Common myeloid progenitor, CD34-positive (primary cell): ENCODE measurements at regions not wholly inside any gene's neighbourhood (a gene's known extent, or its start where the extent isn't known, plus 50 kb on each side); places are given as distances from the start of the nearest gene placed in this dataset.

Experiments
- CTCF ChIA-PET: fragments of 350-600 bp; sonication (Branson Sonifier 250); formaldehyde crosslinking; loops from one replicate; lab custom pipeline; 2021; ENCODE audit warnings: antibody characterized with exemption; lab: Charles Lee
- POLR2A ChIA-PET: fragments of 350-600 bp; sonication (Branson Sonifier 250); formaldehyde crosslinking; loops from one replicate; lab custom pipeline; 2021; ENCODE audit warnings: antibody characterized with exemption; lab: Charles Lee
- DNase-seq, 3 donors: peaks; one replicate each; pipeline versions ENCODE4 v3.0.0 to v3.0.0-alpha.2; 2013
- H3K27ac ChIP-seq, 2 experiments: 1 replicate in 1 of 2; 2 replicates in 1 of 2; pipeline ENCODE4 v1.7.0; 2013; ENCODE audit warnings: inconsistent platforms in 2 of 2, low read length in 2 of 2, mild to moderate bottlenecking in 2 of 2, low read depth in 1 of 2, moderate library complexity in 1 of 2; ENCODE audit not compliant: severe bottlenecking in 2 of 2, insufficient read depth in 1 of 2, poor library complexity in 1 of 2
- H3K27me3 ChIP-seq, 5 experiments: replicated peaks in 2 of 5; 1 replicate in 3 of 5; 2 replicates in 2 of 5; pipeline versions ENCODE4 v1.6.1 to v1.7.0; 2013; ENCODE audit warnings: low read length in 4 of 5, mild to moderate bottlenecking in 2 of 5, moderate library complexity in 2 of 5, inconsistent platforms in 1 of 5; ENCODE audit not compliant: insufficient read depth in 5 of 5, control insufficient read depth in 4 of 5
- H3K36me3 ChIP-seq, 4 experiments: 1 replicate in 2 of 4; 2 replicates in 2 of 4; pipeline versions ENCODE4 v1.6.1 to v1.7.0; 2013; ENCODE audit warnings: low read length in 3 of 4, control low read depth in 1 of 4, mild to moderate bottlenecking in 1 of 4; ENCODE audit not compliant: control insufficient read depth in 4 of 4, insufficient read depth in 4 of 4
- H3K4me1 ChIP-seq, 4 experiments: 1 replicate in 3 of 4; 2 replicates in 1 of 4; pipeline versions ENCODE4 v1.6.1 to v1.7.1; 2013; ENCODE audit warnings: low read length in 3 of 4, mild to moderate bottlenecking in 3 of 4, control low read depth in 1 of 4, inconsistent platforms in 1 of 4, moderate library complexity in 1 of 4; ENCODE audit not compliant: control insufficient read depth in 4 of 4, insufficient read depth in 4 of 4; ENCODE audit errors: control extremely low read depth in 1 of 4
- H3K4me3 ChIP-seq, 7 experiments: 1 replicate in 4 of 7; 2 replicates in 3 of 7; pipeline versions ENCODE4 v1.5.1 to v1.7.0; 2013; ENCODE audit warnings: mild to moderate bottlenecking in 7 of 7, low read length in 6 of 7, moderate library complexity in 6 of 7, inconsistent platforms in 2 of 7, low read depth in 2 of 7, control low read depth in 1 of 7; ENCODE audit not compliant: insufficient read depth in 4 of 7, control insufficient read depth in 1 of 7; ENCODE audit errors: extremely low read depth in 1 of 7
- H3K9me3 ChIP-seq, 5 experiments: 1 replicate in 4 of 5; 2 replicates in 1 of 5; pipeline versions ENCODE4 v1.6.1 to v1.7.1; 2013; ENCODE audit warnings: low read length in 4 of 5, mild to moderate bottlenecking in 2 of 5, inconsistent platforms in 1 of 5, low read depth in 1 of 5, moderate library complexity in 1 of 5; ENCODE audit not compliant: control insufficient read depth in 4 of 5, insufficient read depth in 2 of 5; ENCODE audit errors: control extremely low read depth in 1 of 5
- WGBS: methylation state at CpG from one replicate; pipeline ENCODE4 v1.1.5; 2013; ENCODE audit not compliant: insufficient coverage; 5-methylcytosine and 5-hydroxymethylcytosine counted together

GRCh38 chr4:24319387-24319786 lies 265.0 kb downstream of the DHX15 start:
- Histone ChIP-seq H3K4me1 (no peaks in the 10 kb centered on the region), H3K27ac (no peak overlapping the region), H3K27me3 (peaks cover 2 to 16% (median 10%) of the 10 kb centered on the region in 5 experiments), H3K4me3 (no peak overlapping the region), H3K36me3 (no peaks in the 10 kb centered on the region), H3K9me3 (no peaks in the 10 kb centered on the region)
- POLR2A ChIA-PET: no interaction called here
- 74% methylated on average over 2 of the region's 5 CpGs for WGBS
- CTCF ChIA-PET: no interaction called here
- DNase-seq: no peak

- no peak overlapping the region for H3K4me3 ChIP-seq
- DNase-seq: no peak
- POLR2A ChIA-PET: no interaction called here
- H3K4me1 ChIP-seq: no peaks in the 10 kb centered on the region
- WGBS: 100% methylated on average over 1 of the region's 1 CpG
- no peak overlapping the region for H3K27ac ChIP-seq
- H3K9me3 ChIP-seq: no peaks in the 10 kb centered on the region
- no peaks in the 10 kb centered on the region for H3K36me3 ChIP-seq
- CTCF ChIA-PET: no interaction called here
- H3K27me3 ChIP-seq: peaks cover 0 to 5% (median 0%) of the 10 kb centered on the region in 5 experiments
Measured at GRCh38 chr4:24315056-24315455, 269.3 kb downstream of the DHX15 start.

DNA sequence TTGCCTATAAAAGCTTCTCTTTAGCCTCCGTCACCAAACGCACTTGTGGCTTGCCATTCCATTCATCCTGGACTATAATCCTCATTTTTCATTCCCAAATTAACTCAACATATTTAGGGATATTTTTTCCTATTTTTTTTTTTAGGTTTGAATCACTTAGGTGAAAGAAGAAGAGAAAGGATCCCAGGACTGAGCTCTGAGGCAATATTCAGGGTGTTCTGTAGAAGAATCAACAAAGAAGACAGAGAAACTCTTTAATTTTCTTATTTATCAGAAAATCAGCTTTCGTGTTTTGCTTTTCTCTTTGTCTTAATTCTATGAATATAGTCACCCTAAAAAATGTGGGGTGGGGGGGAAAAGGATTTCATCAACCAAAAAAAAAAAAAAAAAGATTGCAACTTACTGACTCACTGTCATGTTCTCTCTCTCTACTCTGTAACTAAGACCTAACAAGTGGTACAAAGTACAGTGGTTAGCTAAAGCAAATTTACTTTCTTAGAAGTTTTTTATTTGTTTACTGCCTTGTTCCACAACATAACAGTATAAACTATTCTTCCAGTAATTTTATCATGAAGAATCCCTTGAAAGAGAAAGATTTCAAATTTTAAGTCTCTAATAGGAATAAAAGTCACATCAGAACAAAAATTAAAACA lies 272.0 kb downstream of the DHX15 start:
- no CpG with 5 or more reads among the region's 3 CpGs for WGBS
- CTCF ChIA-PET: no interaction called here
- no peak overlapping the region for H3K27ac ChIP-seq
- no peak overlapping the region for H3K4me3 ChIP-seq
- H3K27me3 ChIP-seq: no peaks in the 10 kb centered on the region
- POLR2A ChIA-PET: no interaction called here
- no peaks in the 10 kb centered on the region for H3K9me3 ChIP-seq
- H3K4me1 ChIP-seq: no peaks in the 10 kb centered on the region
- H3K36me3 ChIP-seq: no peaks in the 10 kb centered on the region
- no peak for DNase-seq

DNA sequence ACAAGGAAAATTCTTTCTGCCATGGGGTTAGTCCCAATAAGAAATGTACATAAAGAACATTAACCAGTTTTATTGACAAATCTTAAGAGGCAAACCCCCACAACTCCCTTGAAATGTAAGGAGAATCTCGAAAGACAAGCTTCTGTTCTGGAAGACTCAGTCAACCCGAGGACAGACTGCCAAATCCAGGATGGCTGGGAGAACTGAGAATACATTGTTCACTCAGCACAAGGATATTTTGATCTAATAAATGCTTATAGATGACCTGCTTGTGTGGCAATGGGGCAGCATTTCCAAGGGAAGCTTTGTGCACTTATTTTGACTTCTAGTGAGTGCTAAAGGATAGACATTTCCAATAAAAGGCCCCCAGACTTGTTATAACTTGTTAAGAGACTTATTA lies 280.4 kb downstream of the DHX15 start:
- H3K4me1 ChIP-seq: no peaks in the 10 kb centered on the region
- CTCF ChIA-PET: no interaction called here
- WGBS: 94% methylated on average over 2 of the region's 2 CpGs

DNA sequence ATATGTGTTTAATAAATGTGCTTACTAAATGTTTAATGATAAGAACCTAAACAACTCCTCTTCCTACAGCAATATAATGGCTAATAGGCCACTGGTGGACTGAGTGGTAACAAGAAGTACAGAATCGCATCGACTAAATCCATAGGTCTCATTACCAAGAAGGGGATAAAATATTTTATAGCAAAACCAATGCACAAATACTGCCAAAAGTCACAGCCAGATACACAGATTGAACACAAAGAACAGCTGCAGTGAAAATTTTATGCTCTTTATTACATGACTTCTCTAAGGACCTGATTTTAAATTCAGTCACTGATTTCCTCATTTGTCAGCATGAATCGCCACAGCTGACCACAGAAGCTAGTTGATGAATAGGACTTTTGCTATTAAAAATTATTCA lies 285.4 kb downstream of the DHX15 start:
- H3K4me3 ChIP-seq: no peak overlapping the region
- POLR2A ChIA-PET: no interaction called here
- no peaks in the 10 kb centered on the region for H3K9me3 ChIP-seq
- CTCF ChIA-PET: no interaction called here
- H3K36me3 ChIP-seq: no peaks in the 10 kb centered on the region
- no CpG with 5 or more reads among the region's 3 CpGs for WGBS
- H3K27ac ChIP-seq: no peak overlapping the region
- DNase-seq: no peak
- no peaks in the 10 kb centered on the region for H3K4me1 ChIP-seq
- H3K27me3 ChIP-seq: peaks cover 0 to 2% (median 0%) of the 10 kb centered on the region in 5 experiments

More for the DNA sequence above, 280.4 kb downstream of the DHX15 start:
- Histone ChIP-seq H3K27ac (no peak overlapping the region), H3K9me3 (no peaks in the 10 kb centered on the region), H3K36me3 (no peaks in the 10 kb centered on the region), H3K4me3 (no peak overlapping the region), H3K27me3 (peaks cover 0 to 2% (median 0%) of the 10 kb centered on the region in 5 experiments)
- POLR2A ChIA-PET: no interaction called here
- DNase-seq: no peak

DNA sequence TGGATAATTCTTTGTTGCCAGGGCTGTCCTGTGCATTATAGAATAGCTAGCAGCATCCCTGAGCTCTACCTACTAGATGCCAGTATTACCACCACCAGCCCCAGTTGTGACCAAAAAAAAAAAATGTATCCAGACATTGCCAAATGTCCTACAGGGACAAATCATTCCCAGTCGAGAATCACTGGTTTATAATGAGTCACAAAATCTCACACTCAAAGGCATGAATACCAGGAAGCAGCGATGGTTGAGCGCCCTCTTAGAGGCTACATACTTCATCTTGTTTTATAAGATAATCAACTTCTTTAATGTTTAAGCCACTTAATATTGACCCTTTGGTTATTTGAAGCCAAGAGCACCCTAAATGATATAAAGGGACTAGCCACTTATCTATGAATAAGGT lies 297.3 kb downstream of the DHX15 start:
- H3K4me1 ChIP-seq: no peaks in the 10 kb centered on the region
- no peak overlapping the region for H3K4me3 ChIP-seq
- ChIA-PET POLR2A (no interaction called here), CTCF (no interaction called here)
- WGBS: 86% methylated on average over 1 of the region's 3 CpGs
- no peaks in the 10 kb centered on the region for H3K9me3 ChIP-seq
- H3K36me3 ChIP-seq: no peaks in the 10 kb centered on the region
- no peak overlapping the region for H3K27ac ChIP-seq
- DNase-seq: no peak
- no peaks in the 10 kb centered on the region for H3K27me3 ChIP-seq

- WGBS: 94% methylated on average over 2 of the region's 4 CpGs
- Histone ChIP-seq H3K36me3 (no peaks in the 10 kb centered on the region), H3K4me1 (no peaks in the 10 kb centered on the region), H3K27ac (no peak overlapping the region), H3K9me3 (no peaks in the 10 kb centered on the region), H3K4me3 (no peak overlapping the region), H3K27me3 (no peaks in the 10 kb centered on the region)
- ChIA-PET CTCF (no interaction called here), POLR2A (no interaction called here)
- no peak for DNase-seq
Measured at GRCh38 chr4:24285759-24286158, 298.6 kb downstream of the DHX15 start.
